ENCODE measurements at regions not wholly inside any gene's neighbourhood (a gene's known extent, or its start where the extent isn't known, plus 50 kb on each side); places are given as distances from the start of the nearest gene placed in this dataset.

DNA sequence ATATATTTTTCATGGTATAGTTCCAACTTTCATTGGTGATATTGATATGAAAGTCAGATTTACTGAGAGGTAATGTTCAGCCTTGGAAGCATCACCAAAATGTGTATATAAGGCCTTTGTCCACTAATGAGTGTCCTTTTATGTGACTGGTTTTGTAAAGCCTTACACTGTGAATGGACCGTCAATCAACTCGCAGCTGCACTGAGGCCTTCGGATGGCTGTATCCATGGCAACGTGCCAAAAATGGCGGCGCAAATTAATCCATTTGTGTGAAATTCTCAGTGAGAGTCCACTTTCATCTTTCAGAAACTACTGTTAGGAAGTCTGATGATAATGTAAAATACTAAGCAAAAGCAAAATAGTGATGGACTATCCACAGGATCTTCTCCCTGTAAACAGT lies 131.7 kb downstream of the SPCS3 start:
- no peaks in the 10 kb centered on the region for H3K27me3 ChIP-seq (ENCODE audit: low read depth)
- H3K4me3 ChIP-seq = no peak overlapping the region
- H3K9me3 ChIP-seq (replicated peaks) = peaks cover 7% of the 10 kb centered on the region
- intact Hi-C loops (cut with micrococcal nuclease) = no loop called here
- H3K27ac ChIP-seq (replicated peaks) = no peak overlapping the region
- H3K4me1 ChIP-seq = no peaks in the 10 kb centered on the region
- DNase-seq = no peak
- H3K36me3 ChIP-seq = no peaks in the 10 kb centered on the region
- TF ChIP-seq, protein P1, sequence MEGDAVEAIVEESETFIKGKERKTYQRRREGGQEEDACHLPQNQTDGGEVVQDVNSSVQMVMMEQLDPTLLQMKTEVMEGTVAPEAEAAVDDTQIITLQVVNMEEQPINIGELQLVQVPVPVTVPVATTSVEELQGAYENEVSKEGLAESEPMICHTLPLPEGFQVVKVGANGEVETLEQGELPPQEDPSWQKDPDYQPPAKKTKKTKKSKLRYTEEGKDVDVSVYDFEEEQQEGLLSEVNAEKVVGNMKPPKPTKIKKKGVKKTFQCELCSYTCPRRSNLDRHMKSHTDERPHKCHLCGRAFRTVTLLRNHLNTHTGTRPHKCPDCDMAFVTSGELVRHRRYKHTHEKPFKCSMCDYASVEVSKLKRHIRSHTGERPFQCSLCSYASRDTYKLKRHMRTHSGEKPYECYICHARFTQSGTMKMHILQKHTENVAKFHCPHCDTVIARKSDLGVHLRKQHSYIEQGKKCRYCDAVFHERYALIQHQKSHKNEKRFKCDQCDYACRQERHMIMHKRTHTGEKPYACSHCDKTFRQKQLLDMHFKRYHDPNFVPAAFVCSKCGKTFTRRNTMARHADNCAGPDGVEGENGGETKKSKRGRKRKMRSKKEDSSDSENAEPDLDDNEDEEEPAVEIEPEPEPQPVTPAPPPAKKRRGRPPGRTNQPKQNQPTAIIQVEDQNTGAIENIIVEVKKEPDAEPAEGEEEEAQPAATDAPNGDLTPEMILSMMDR (IDR thresholded peaks at IDR 0.05; ENCODE audit: borderline replicate concordance) = no peak

DNA sequence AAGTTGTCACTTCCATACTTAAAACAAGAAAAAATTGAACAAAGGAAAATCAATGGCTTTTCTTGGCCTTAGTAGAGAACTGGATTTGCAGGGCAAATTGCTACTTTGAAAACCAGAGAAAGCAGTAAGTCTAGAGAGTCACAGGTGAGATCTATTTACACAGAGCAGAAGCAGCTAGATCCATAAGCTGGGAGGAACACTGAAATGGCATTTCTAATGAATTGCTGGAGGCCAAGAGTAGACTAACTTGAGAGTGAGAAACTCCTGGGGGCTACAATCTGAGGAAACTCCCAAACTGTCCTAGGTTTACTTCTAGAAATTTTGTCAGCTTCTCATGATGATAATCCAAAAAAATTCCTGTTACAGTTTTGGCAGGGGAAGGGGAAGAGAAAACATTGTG lies 133.3 kb downstream of the SPCS3 start:
- TF ChIP-seq, protein P1 (IDR thresholded peaks at IDR 0.05; ENCODE audit: borderline replicate concordance) = no peak
- no peak overlapping the region for H3K27ac ChIP-seq (replicated peaks)
- intact Hi-C loops (cut with micrococcal nuclease) = no loop called here
- no peaks in the 10 kb centered on the region for H3K4me1 ChIP-seq
- peaks cover 13% of the 10 kb centered on the region for H3K9me3 ChIP-seq (replicated peaks)
- H3K4me3 ChIP-seq = no peak overlapping the region
- no peaks in the 10 kb centered on the region for H3K36me3 ChIP-seq
- no peaks in the 10 kb centered on the region for H3K27me3 ChIP-seq (ENCODE audit: low read depth)
- no peak for DNase-seq

DNA sequence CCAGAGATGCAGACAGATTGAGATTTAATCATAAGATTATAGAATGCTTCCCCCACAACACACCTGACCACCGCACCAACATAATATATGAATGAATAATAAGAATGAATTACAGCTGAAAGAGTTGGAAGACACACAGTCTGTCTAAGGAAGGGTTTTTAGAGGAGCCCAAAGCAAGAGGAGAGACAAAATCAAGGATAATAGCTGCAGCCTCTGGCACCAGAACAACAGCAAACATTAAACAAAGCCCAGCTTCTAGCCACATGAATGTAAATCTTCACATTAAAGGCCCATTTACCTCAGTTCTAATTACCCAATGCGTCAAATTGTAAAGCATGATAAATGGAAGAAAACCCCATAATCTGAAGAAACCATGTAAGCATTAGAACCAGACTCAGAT lies 133.9 kb downstream of the SPCS3 start:
- no peak overlapping the region for H3K27ac ChIP-seq (replicated peaks)
- no peaks in the 10 kb centered on the region for H3K4me1 ChIP-seq
- DNase-seq = no peak
- peaks cover 13% of the 10 kb centered on the region for H3K9me3 ChIP-seq (replicated peaks)
- no peak overlapping the region for H3K4me3 ChIP-seq
- intact Hi-C loops (cut with micrococcal nuclease) = no loop called here
- H3K27me3 ChIP-seq (ENCODE audit: low read depth) = no peaks in the 10 kb centered on the region
- TF ChIP-seq, protein P1 (IDR thresholded peaks at IDR 0.05; ENCODE audit: borderline replicate concordance) = no peak
- no peaks in the 10 kb centered on the region for H3K36me3 ChIP-seq

DNA sequence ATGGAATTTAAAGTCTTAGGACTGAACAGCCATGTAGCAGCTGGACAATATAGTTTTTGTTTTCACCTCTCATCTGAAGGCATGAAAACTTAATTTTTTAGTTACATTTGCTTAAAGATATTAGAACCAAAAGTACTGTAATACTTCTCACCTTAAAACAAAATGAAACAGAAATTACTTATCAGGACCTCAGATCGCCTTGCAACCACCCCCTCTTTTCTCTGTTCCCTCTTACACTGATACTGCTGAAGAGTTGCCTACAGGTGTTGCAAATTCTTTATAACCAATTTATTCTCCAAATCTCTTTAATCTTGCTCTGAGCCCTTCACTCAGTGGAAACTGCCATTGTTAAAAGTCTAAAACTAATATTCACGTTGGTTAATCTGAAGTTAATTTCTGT lies 145.0 kb downstream of the SPCS3 start:
- DNase-seq = no peak
- intact Hi-C loops (cut with micrococcal nuclease) = no loop called here
- Histone ChIP-seq H3K4me3 (no peak overlapping the region), H3K27me3 (ENCODE audit: low read depth) (no peaks in the 10 kb centered on the region), H3K9me3 (replicated peaks) (peaks cover 28% of the 10 kb centered on the region), H3K36me3 (no peaks in the 10 kb centered on the region), H3K4me1 (no peaks in the 10 kb centered on the region), H3K27ac (replicated peaks) (no peak overlapping the region)
- TF ChIP-seq, protein P1 (IDR thresholded peaks at IDR 0.05; ENCODE audit: borderline replicate concordance) = no peak

GRCh38 chr4:176467001-176467400 lies 147.2 kb downstream of the SPCS3 start:
- Histone ChIP-seq H3K36me3 (no peaks in the 10 kb centered on the region), H3K4me1 (no peaks in the 10 kb centered on the region), H3K4me3 (no peak overlapping the region), H3K9me3 (replicated peaks) (peaks cover 18% of the 10 kb centered on the region), H3K27me3 (ENCODE audit: low read depth) (no peaks in the 10 kb centered on the region), H3K27ac (replicated peaks) (no peak overlapping the region)
- intact Hi-C loops (cut with micrococcal nuclease) = no loop called here
- TF ChIP-seq, protein P1 (IDR thresholded peaks at IDR 0.05; ENCODE audit: borderline replicate concordance) = no peak
- DNase-seq = no peak

DNA sequence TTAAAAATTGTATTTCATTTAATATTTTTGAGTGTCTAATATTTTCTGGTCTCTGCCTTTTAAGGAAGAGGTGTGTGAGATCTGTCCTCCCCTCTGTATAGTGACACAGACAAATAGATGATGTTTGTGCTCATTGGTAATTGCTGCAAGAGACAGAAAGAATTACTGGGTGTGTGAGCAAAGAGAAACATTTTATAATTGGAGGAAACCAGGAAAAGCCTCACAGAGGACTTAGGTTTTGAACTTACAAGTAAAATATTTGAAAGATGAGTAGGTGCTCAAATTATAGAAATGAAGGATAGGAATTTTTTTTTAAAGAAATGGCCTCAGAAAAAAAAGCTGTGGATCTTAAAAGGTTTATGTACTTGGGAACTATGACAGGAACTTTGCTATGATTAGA lies 149.8 kb downstream of the SPCS3 start:
- no peak for DNase-seq
- peaks cover 11% of the 10 kb centered on the region for H3K9me3 ChIP-seq (replicated peaks)
- intact Hi-C loops (cut with micrococcal nuclease) = no loop called here
- no peak overlapping the region for H3K27ac ChIP-seq (replicated peaks)
- TF ChIP-seq, protein P1 (IDR thresholded peaks at IDR 0.05; ENCODE audit: borderline replicate concordance) = no peak
- H3K4me3 ChIP-seq = no peak overlapping the region
- H3K4me1 ChIP-seq = no peaks in the 10 kb centered on the region
- no peaks in the 10 kb centered on the region for H3K27me3 ChIP-seq (ENCODE audit: low read depth)
- H3K36me3 ChIP-seq = no peaks in the 10 kb centered on the region
